Kidney (tissue), 13 donors: ENCODE measurements at regions not wholly inside any gene's neighbourhood (a gene's known extent, or its start where the extent isn't known, plus 50 kb on each side); places are given as distances from the start of the nearest gene placed in this dataset.

Source experiments
- DNase-seq, 5 donors: peaks; one replicate each; pipeline ENCODE4 v3.0.0-alpha.2; 2013 to 2020
- FAIRE-seq: peaks from 2 replicates; lab custom pipeline; 2012; peaks lifted over from hg19 to GRCh38; lab: Jason Lieb, UNC
- H3K27ac ChIP-seq, 2 donors: one replicate each; pipeline ENCODE4 v1.7.0; 2013; ENCODE audit warnings: low read depth in 2 of 2, low read length in 2 of 2, inconsistent platforms in 1 of 2
- H3K27me3 ChIP-seq: one replicate; pipeline ENCODE4 v1.7.1; 2013; ENCODE audit warnings: low read length, inconsistent platforms; ENCODE audit not compliant: control insufficient read depth, insufficient read depth
- H3K36me3 ChIP-seq, 3 donors: one replicate each; pipeline versions ENCODE4 v1.7.0 to v1.7.1; 2013; ENCODE audit warnings: low read length in 3 of 3, control low read depth in 1 of 3, inconsistent platforms in 1 of 3; ENCODE audit not compliant: insufficient read depth in 3 of 3, control insufficient read depth in 2 of 3
- H3K4me1 ChIP-seq, 3 donors: one replicate each; pipeline versions ENCODE4 v1.7.0 to v1.7.1; 2013; ENCODE audit warnings: low read length in 3 of 3, inconsistent platforms in 1 of 3, low read depth in 1 of 3; ENCODE audit not compliant: control insufficient read depth in 2 of 3, insufficient read depth in 2 of 3
- H3K4me3 ChIP-seq, 3 donors: one replicate each; pipeline versions ENCODE4 v1.7.0 to v1.8.1; 2013; ENCODE audit warnings: low read length in 3 of 3, control low read depth in 1 of 3, inconsistent platforms in 1 of 3
- H3K9ac ChIP-seq, 3 donors: one replicate each; pipeline versions ENCODE4 v1.7.0 to v1.7.1; 2013; ENCODE audit warnings: low read length in 3 of 3, control low read depth in 1 of 3, inconsistent platforms in 1 of 3
- H3K9me3 ChIP-seq, 3 donors: one replicate each; pipeline versions ENCODE4 v1.7.0 to v1.7.1; 2013; ENCODE audit warnings: low read length in 3 of 3, control low read depth in 1 of 3, inconsistent platforms in 1 of 3; ENCODE audit not compliant: control insufficient read depth in 2 of 3, insufficient read depth in 1 of 3
- intact Hi-C: fragments of 100-400 bp; cut with DNase I; formaldehyde crosslinking; loops from one replicate; pipeline ENCODE4 v1.11.1; 2022
- TF ChIP-seq, protein P1 (sequence below): IDR thresholded peaks from 3 replicates; pipeline ENCODE4 v1.5.1; 2012; ENCODE audit warnings: mild to moderate bottlenecking, moderate library complexity, borderline replicate concordance; ENCODE audit not compliant: insufficient read depth; ENCODE audit errors: extremely low read depth
- donor health status: control.
- donor health status: control.
- donor health status: control.
- donor health status: control.
- donor health status: control.
- donor health status: DM: yes; HTN: yes; CAD: no.
- donor health status: Normal renal cell carcinoma (clear cell type).

DNA sequence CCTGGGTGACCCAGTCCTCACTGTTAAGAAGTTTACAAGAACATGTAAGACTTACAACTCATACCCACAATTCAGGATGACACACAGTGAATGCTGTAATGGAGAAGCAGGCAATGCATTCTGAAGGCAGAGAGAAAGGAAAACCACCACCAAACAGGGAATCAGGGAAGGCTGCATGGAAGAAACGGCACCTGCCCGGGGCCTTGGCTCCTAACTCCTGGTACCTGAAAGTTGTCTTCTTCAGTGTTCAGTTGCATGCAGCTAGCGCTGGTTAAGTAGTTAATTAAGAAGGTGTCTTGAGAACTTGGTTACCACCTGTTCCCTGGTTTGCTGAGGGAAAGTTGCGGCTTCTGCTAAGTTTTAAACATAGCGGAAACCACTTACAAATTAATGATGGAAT, 57.2 kb downstream of the GPR6 start:
- TF ChIP-seq, protein P1, sequence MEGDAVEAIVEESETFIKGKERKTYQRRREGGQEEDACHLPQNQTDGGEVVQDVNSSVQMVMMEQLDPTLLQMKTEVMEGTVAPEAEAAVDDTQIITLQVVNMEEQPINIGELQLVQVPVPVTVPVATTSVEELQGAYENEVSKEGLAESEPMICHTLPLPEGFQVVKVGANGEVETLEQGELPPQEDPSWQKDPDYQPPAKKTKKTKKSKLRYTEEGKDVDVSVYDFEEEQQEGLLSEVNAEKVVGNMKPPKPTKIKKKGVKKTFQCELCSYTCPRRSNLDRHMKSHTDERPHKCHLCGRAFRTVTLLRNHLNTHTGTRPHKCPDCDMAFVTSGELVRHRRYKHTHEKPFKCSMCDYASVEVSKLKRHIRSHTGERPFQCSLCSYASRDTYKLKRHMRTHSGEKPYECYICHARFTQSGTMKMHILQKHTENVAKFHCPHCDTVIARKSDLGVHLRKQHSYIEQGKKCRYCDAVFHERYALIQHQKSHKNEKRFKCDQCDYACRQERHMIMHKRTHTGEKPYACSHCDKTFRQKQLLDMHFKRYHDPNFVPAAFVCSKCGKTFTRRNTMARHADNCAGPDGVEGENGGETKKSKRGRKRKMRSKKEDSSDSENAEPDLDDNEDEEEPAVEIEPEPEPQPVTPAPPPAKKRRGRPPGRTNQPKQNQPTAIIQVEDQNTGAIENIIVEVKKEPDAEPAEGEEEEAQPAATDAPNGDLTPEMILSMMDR, result no peak
- intact Hi-C loops, result loop anchor here (10.0 kb wide), 1 partner anchor 331 kb away; no protein-coding TSS in a partner anchor

DNA sequence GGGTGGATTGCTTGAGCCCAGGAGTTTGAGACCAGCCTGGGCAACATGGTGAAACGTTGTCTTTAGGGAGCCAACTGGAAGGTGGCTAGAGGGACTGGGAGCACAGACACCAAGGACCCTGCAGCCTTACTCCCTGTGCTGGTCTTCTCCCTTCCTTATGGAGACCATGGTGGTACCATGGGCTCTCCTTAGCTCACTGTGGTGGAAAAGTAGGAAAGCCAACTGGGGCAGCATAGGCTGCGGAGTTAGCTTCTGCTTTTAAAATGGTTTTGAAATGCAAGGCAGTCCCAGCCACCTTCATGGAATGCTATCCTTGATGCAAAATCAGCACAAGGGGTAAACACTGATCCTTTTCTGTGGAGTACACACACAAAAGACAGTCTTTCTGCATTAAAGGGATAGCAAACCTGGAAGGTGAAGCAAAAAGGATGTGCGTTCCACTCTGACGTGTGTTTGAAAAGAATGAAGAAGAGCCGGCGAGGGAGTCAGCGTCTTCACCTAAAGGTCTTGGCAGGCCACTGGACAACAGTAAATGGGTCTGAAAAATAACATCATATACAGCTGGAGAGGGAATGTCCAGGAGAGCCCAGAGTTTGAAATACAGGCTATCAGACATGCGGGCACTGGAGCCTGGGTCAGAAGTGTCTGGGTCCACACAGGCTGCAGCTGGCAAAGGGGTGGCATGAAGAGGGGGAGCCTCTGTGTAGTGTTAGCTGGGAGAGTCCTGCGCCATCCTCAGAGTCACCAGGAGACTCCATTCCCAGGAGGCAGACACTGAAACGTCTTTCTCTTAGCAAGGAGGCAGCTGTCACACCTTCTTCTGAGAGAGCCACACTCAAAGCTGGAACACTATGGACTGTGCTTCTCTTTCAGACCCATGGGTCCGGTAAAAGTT, 58.5 kb downstream of the GPR6 start:
- intact Hi-C loops, result loop anchor here (10.0 kb wide), 1 partner anchor 332 kb away; no protein-coding TSS in a partner anchor
- no peak overlapping the region for H3K9ac ChIP-seq
- no peaks in the 10 kb centered on the region for H3K4me1 ChIP-seq
- no peaks in the 10 kb centered on the region for H3K9me3 ChIP-seq
- TF ChIP-seq, protein P1, result no peak
- H3K27me3 ChIP-seq, result no peaks in the 10 kb centered on the region
- FAIRE-seq (no peak), DNase-seq (no peak)
- no peaks in the 10 kb centered on the region for H3K36me3 ChIP-seq
- no peak overlapping the region for H3K27ac ChIP-seq
- no peak overlapping the region for H3K4me3 ChIP-seq

More for the DNA sequence above, 57.2 kb downstream of the GPR6 start:
- Histone ChIP-seq H3K4me1 (no peaks in the 10 kb centered on the region), H3K36me3 (no peaks in the 10 kb centered on the region), H3K27ac (no peak overlapping the region), H3K9me3 (no peaks in the 10 kb centered on the region), H3K27me3 (no peaks in the 10 kb centered on the region), H3K4me3 (no peak overlapping the region), H3K9ac (no peak overlapping the region)
- FAIRE-seq (no peak), DNase-seq (no peak)

DNA sequence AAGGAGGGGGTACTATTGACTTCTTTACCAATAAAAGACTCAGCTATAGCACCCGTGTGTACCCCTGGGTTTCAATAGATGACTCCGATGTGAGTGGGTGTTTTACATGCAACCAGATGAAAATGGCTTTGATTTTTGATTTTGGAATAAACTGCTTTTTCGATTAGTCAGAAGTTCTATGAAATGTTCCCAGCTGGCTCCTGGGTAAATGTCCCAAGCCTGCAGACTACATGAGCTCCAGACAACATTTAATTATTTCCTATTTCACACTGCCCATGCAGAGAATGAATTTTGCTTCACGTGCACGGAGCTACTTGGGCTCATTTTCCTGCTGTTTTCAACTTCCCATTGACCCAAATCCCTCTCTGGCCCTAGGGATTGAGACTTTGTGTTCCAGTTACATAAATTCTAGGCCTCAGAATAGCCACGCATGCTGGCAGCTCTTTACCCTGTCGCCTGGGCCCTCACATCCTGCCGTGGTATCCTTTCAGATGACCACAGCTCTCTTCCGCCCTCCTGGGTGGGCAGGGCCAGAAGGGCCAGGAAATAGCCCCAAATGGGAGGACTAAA, 59.7 kb downstream of the GPR6 start:
- Histone ChIP-seq H3K4me3 (no peak overlapping the region), H3K27ac (no peak overlapping the region), H3K9ac (no peak overlapping the region), H3K4me1 (no peaks in the 10 kb centered on the region), H3K9me3 (no peaks in the 10 kb centered on the region), H3K27me3 (no peaks in the 10 kb centered on the region), H3K36me3 (no peaks in the 10 kb centered on the region)
- TF ChIP-seq, protein P1, result no peak
- no peak for DNase-seq
- no peak for FAIRE-seq
- intact Hi-C loops, result loop anchor here (10.0 kb wide), 1 partner anchor 333 kb away; no protein-coding TSS in a partner anchor
